ENCODE measurements at regions not wholly inside any gene's neighbourhood (a gene's known extent, or its start where the extent isn't known, plus 50 kb on each side); places are given as distances from the start of the nearest gene placed in this dataset.

DNA sequence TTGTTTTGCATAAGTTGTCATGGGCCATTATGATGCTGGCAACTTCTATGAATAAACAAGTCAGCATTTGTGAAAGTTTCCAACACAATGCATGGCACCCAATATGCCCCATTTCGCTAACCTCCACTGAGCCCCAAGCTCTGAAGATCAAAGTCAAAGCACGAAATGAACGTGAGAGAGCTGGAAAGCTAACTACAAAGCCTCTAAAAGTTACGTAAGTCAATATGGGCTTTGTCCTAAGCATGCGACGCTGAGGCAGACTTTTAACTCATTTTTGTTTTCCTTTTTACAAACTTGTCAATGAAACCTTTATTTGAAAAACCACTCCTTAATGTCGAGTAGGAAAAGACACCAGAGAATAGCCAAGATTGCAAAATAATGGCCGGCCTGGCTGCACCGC is 131.6 kb upstream of the NUDT7 start:
- no peak for DNase-seq (ENCODE audit: extremely low read depth in 1 of 2, low read depth in 1 of 2)

DNA sequence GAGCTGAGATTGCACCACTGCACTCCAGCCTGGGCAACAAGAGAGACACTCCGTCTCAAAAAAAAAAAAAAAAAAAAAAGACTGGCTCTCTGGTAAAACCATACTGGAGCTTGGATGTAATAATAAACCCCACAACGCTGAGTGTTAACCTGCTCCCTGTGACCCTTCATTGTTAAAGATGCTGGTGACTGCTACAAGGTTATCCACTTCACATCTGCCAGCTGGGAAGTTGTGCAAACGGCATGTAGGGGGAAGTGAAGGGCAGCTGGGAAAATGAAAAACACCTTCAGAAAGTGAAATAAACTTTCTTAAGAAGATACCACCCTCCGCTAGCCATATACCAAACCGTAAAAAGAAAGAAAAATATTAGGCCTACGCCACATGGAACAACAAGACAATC is 131.0 kb upstream of the NUDT7 start:
- no peak for DNase-seq (ENCODE audit: extremely low read depth in 1 of 2, low read depth in 1 of 2)

DNA sequence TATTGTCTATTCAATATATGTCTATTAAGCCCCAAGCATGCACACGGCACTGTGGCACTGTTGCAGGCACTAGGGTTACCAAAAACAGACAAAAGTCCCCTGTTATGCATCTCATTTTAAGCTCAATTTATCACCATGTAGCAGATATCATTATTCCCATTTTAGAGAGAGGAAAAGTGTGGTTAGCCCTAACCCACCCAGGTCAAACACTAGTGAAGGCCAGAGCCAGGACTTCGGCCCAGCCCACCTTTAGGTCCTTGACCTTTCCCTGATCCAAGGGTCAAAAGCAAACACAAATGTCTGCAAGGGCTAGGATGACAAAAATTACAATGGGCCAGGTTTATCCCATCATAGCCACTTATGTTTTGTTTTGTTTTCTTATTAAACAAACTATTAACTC is 130.3 kb upstream of the NUDT7 start:
- no peak for DNase-seq (ENCODE audit: extremely low read depth in 1 of 2, low read depth in 1 of 2)

DNA sequence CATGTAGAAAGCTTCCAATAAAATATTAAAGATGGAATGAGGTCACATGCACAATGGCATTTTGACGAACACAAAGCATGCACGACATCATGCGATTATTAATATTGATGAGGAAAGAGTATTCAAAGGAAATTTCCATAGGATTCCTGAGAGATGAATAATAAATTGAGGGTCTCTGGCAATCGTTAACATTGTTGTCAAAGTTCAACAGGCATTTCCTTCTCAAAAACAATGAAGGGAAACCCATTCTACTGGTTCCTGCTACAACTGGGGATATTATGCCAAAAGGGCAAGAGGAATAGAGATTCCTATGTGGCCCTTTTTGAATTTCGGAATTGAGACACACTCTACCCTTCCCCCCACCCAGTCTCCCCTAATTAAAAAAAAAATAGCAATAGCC is 128.3 kb upstream of the NUDT7 start:
- DNase-seq (ENCODE audit: extremely low read depth in 1 of 2, low read depth in 1 of 2) = no peak

DNA sequence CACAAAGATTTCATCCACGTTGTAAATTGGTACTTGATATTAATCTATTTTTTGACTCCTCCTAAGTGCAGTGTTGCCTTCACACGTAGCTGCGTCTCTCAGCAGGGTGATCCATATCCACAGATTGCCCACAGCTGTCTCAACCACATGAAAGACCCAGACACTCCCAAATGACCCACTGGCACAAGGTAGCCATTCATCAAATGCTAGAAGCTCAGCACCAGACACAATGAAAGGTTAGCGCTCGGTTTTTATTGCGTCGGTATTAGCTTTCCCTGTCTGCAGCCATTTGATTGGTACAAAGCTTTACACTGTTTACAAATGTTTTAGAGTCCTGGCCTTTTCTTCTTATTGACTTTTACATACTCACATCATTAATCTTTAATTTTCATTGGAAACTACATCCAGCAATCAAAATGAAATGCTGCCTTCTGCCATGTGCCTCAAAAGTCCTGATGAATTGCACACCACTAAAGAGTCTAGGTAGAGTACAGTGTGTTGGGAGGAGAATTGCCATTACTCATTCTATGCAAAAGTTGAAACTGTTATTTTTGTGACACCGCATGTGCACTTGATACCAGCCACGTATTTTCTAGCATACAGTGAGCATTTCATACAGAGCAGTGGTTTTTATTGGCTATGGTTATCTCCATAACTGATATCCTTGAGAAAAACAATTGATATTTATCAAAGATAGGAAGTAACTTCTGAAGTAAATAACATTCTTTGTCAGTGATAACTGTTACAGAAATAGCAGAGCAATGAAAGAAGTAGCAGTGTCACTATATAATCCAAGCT is 127.3 kb upstream of the NUDT7 start:
- no peak for DNase-seq (ENCODE audit: extremely low read depth in 1 of 2, low read depth in 1 of 2)

DNA sequence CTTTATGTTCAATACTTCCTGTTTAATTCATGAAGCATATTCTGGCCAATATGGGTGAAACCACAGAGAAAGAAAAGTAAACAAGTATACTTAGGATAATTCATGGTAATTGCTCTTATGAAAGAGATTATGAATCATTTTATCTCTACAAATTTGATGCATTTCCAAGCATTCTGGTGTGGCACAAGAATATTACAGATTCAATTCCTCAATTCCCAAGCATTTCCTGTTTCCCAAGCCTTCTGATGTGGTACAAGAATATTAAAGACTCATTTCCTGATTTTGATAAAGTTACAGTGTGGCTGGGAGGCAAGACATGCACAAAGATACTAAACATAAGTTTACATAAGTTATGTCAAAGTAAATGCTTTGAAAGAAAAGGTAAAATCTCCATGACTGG is 126.1 kb upstream of the NUDT7 start:
- no peak for DNase-seq (ENCODE audit: extremely low read depth in 1 of 2, low read depth in 1 of 2)

DNA sequence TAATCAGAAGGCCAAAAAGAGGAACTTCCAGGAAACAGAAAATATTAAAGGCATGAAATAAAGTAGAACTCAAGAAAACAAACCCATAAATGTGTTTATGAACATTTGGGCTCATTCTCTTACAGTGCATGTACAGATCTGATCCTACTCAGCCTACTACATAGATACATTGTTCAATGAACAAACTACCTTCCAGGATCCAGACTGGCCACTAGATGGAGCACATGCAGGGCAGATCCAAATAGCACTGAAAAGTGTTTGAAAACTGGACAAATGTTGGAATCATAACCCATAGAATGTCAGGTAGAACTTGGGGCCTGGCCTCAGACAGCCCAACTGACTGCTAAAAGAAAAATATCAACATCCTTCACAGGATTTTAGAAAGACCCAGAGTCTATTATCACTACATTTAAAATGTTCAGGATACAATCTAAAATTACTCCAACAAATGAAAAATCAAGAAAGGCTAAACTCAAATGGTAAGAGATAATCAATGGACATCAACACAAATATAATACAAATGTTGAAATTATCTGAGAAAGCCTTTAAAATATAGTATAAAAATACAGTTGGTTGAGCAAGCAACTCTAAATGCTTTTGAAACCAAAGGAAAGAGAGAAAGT is 122.4 kb upstream of the NUDT7 start:
- no peak for DNase-seq (ENCODE audit: extremely low read depth in 1 of 2, low read depth in 1 of 2)

DNA sequence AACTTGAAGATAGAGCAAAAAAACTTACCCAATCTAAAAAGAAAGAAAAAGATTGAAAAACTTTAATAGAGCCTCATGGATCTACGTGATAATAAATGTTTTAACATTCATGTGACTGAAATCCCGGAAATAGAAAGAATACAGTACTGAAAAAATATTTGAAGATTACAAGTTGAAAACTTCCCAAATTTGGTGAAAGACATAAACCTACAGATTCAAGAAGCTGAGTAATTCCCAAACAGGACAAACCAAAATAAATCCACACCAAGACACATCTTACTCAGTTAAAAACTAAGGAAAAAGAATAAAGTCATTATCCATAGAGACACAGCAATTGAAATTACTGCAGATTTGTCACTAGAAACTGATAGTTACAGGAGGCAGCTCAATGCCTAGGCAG is 121.8 kb upstream of the NUDT7 start:
- DNase-seq (ENCODE audit: extremely low read depth in 1 of 2, low read depth in 1 of 2) = no peak

DNA sequence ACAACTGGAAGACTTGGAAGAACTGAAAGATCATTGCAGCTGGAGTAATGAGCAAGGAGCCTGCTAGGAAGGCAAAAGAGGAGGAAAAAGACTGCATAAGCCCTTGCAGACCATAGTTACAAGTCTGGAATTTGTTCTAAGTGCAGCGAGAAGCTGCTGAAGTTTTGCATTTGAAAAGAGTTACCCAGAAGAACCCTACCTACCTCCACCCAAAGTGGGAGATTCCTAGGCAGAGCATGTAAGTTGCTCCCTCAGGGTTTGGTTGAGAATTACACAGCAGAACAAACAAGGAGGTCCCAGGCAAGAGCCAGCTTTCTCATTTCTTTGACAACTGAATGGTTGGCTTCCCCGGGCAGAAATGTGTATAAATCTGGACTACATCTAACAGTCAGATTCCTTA is 118.7 kb upstream of the NUDT7 start:
- no peak for DNase-seq (ENCODE audit: extremely low read depth in 1 of 2, low read depth in 1 of 2)

DNA sequence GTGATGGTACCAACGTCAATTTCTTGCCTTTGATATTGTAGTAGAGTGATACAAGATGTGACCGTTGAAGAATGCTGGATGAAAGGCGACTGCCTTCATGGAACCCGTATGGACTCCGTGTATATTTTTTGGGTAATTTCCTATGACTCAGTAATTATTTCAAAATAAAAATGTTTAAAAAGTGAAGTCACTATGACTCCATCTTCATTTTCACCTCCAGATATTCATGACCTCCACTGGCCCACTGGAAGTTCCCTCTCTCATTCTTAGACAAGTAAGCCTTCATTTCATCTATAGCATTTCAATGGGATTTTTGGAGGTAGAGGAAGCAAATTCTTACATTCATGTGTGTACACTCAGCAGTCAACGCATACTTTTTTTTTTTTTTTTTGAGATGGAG is 111.8 kb upstream of the NUDT7 start:
- no peak for DNase-seq (ENCODE audit: extremely low read depth in 1 of 2, low read depth in 1 of 2)

DNA sequence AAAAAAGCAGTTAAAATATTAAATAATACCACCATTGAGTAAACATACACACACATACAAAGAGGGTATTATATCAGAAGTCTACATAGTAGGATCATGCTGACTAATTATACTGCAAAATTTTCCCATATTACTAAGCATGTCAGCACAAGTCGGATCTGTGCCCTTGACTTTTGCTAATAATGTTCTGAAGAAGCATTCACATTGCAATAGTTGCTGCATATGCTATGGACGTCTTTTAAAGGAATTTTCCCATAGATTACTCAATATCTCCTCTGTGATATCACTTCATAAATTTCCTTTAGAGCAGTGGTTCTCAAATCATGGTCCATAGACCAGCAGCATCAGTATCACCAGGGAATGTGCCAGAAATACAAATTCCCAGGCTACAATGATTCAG is 110.9 kb upstream of the NUDT7 start:
- DNase-seq (ENCODE audit: extremely low read depth in 1 of 2, low read depth in 1 of 2) = no peak

DNA sequence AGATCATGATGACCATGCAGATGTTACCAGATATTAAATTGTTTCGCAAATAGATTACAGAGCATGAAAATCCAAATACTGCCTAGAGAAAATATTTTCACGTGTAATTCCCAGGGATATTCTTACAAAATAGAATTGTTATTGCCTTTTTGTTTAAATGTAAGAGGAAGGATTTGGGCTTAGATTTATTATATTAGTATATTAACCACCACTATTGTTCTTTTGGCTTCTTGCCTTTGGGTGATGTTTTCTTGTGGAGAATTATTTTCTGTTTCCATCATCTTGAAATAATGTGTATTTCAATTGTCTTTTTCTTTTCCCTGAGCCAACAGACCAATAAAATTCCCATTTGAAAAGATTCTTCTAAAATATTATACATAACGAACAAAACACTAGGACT is 109.7 kb upstream of the NUDT7 start:
- DNase-seq (ENCODE audit: extremely low read depth in 1 of 2, low read depth in 1 of 2) = no peak

DNA sequence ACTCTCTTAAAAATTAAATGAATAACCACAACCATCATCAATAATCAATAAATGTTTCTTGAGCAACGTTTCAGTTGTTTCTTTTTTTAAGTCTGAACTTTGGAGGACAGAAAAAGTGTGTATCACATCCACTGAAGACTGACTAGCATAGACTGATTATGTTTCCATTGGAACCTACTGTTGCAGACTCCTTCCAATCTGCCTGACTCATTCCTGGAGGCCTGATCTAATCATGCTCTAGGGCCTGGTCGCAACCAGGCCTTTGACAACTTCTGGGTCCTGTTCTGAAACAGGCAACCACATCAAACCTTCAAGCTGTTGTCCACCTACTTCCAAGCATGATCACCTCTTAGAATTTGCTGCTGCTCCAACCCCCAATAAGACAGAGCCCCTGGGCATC is 109.2 kb upstream of the NUDT7 start:
- no peak for DNase-seq (ENCODE audit: extremely low read depth in 1 of 2, low read depth in 1 of 2)

DNA sequence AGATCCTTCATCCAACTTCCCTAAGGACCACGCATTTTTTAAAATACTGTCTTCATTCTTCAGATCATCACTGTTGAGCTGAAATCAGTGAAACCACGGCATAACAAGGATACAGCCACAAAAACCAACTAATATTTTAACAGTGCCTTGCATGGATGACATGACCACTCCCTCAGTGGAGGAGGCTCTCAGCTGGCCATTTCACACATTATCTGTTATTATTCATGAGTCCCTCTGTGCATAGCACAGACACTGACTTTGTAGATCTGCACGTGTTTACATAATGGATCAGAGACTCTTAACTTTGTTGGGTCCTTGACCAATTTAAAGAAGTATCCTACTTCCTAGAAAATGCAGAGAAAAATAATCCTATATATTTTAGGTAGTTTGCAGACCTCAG is 104.8 kb upstream of the NUDT7 start:
- no peak for DNase-seq (ENCODE audit: extremely low read depth in 1 of 2, low read depth in 1 of 2)

DNA sequence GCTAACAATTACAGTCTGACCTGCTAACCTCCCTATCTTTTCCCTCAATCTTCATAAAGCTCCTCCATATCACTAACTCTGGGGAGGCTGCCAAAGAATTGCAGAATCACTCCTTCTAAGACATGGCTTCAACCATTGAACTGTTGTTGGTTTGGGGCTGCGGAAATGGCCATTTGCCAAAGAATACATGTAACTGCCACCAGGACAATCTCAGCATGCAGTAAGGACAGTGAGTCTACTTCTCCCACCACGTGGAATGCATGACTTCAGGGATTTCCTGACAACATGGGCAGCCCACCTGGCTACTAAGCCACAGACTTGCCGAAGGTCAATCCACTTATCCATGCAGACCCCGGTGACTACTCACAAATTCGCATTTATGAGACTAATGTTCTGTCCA is 104.3 kb upstream of the NUDT7 start:
- DNase-seq (ENCODE audit: extremely low read depth in 1 of 2, low read depth in 1 of 2) = no peak

DNA sequence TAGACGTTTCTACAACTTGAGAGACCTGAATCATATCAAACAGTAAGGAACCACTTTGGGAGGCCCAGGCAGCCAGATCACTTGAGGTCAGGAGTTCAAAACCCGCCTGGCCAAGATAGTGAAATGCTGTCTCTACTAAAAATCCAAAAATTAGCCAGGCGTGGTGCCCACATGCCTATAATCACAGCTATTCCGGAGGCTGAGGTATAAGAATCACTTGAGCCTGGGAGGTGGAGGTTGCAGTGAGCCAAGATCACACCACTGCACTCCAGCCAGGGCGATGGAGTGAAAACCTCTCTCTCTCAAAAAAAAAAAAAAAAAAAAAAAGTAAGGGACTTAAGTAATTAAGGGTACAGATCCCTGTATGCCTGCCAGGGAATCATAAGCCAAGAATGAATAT is 103.4 kb upstream of the NUDT7 start:
- no peak for DNase-seq (ENCODE audit: extremely low read depth in 1 of 2, low read depth in 1 of 2)

DNA sequence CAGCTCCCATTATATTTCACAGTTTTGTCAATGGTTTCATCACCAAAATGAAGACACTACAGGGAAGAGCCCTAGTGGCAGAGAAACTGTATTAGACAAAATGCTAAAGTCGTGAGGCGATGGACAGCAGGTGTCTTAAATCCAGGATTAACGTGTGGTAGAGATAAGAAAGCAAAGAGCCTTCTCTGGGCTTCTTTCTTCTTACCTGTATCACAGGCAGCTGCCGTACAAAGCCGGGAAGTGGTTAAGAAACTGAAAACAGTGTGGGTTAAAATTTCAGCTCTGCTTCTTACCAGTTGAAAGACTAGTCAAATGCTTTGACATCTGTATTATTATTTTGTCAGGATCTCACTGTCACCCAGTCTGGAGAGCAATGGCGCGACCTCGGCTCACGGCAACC is 98.2 kb upstream of the NUDT7 start:
- no peak for DNase-seq (ENCODE audit: extremely low read depth in 1 of 2, low read depth in 1 of 2)

DNA sequence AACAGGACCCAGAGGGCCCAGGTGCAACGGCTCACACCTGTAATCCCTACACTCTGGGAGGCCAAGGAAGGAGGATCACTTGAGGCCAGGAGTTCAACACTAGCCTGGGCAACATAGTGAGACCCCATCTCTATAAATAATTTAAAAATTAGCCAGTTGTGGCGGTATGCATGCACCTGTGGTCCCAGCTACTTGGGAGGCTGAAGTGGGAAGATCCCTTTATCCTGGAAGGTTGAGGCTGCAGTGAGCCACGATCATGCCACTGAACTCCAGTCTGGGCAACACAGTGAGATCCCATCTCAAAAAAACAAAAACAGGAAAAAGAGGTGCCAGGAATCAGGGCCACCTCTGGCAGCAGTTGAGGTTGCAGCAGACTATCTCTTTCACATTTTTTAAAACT is 85.7 kb upstream of the NUDT7 start:
- no peak for DNase-seq (ENCODE audit: extremely low read depth in 1 of 2, low read depth in 1 of 2)

DNA sequence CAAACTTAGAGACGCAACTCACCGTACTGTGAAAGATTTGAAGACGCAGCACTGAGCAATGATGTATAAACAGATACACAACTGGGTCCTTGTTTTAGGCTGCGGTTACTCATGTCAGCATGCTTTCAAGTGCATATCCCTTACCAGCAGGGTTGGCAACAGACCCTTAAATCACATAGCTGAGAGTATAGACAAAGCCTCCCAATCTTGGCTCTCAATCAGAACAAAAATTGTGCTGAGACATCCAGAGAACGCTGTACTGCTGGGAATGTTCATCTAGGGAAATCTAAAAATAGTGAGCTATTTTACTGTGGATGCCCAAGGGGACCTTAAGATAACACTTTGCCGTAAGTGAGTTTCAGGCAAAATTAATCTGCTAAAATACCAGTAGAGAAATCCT is 84.4 kb upstream of the NUDT7 start:
- DNase-seq (ENCODE audit: extremely low read depth in 1 of 2, low read depth in 1 of 2) = no peak

DNA sequence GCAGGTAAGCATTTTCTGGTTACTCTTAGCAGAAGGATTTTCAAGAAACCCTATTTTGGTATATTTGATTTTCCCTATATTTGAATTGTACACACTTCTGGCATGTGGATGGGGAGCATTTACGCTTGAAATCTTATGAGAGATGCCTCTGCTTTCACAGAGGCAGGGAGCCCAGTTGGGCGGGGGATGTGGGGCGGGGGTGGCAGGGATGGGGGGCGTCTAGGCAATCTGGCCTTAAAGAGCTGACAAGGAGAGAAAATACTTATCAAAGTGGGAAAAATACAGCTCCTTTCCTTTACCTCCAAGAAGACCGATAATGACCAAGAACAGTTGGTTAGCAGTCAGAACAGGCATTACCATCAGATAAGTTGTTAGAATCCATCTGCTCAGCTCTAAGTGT is 79.1 kb upstream of the NUDT7 start:
- no peak for DNase-seq (ENCODE audit: extremely low read depth in 1 of 2, low read depth in 1 of 2)

DNA sequence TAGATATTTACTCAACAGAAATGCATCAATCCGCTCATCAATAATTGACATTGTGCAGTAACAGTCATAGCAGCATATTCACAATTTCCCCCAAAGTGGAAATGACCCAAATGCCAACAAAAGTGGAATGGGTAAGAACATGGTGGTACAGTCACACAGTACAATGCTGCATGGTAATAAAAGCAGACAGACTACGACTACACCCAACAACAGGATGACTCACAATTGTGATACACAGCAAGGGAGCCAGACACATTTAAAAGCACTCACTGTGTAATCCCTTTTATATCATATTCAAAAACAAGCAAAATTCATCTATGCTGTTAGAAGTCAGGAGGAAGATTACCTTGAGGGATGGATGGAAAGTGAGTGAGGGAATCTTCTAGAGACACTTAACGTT is 76.5 kb upstream of the NUDT7 start:
- DNase-seq (ENCODE audit: extremely low read depth in 1 of 2, low read depth in 1 of 2) = no peak

DNA sequence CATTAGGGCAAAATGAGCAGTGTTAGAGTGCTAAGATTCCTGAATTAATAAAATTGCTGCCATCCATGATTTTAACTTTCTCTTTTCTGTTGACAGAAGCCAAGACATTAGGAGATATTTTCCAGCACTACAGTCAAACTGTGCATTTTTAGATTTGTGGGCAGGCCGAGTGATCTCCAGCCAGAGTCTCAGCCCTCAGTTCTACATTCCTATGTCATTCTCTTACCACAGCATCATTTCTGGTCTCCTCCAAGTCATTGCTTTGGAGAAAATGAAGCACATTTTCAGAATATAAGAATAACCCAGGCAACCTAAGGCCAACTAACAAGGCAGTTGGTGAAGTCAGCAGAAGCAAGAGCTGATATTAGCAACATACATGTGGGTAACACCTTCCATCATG is 74.6 kb upstream of the NUDT7 start:
- no peak for DNase-seq (ENCODE audit: extremely low read depth in 1 of 2, low read depth in 1 of 2)

DNA sequence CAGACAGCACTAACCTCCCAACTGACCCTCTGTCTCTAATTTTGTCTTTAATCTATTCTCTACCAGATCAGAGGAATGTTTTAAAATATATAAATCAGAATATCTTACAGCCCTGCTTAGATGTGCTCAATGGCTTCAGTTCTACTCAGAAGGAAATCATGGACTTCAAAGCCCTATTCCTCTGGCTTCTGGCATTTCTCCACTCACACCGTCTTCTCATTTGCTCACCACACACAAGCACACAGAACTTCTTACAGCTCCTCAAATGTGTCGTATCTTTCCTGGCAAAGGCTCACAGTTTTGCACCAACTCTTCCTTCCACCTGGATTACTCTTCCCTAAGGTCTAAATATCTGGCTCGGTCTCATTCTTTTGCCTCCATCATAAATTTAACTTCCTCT is 71.6 kb upstream of the NUDT7 start:
- DNase-seq (ENCODE audit: extremely low read depth in 1 of 2, low read depth in 1 of 2) = no peak
